ENCODE measurements at regions not wholly inside any gene's neighbourhood (a gene's known extent, or its start where the extent isn't known, plus 50 kb on each side); places are given as distances from the start of the nearest gene placed in this dataset.

GRCh38 chr4:43776371-43776770 is 672.2 kb downstream of the KCTD8 start:
- TF ChIP-seq RBFOX2 (IDR thresholded peaks at IDR 0.05; ENCODE audit: low read depth, low read length) = no peak
- TF ChIP-seq CAMTA2 (CRISPR knock-in tag; conservative IDR thresholded peaks at IDR 0.05) = no peak
- TF ChIP-seq POLR2A (conservative IDR thresholded peaks at IDR 0.05) = no peak
